ENCODE measurements at regions not wholly inside any gene's neighbourhood (a gene's known extent, or its start where the extent isn't known, plus 50 kb on each side); places are given as distances from the start of the nearest gene placed in this dataset.

GRCh38 chr1:60136395-60136794 lies 62.8 kb upstream of the C1orf87 start:
- TF ChIP-seq CTCF (IDR thresholded peaks at IDR 0.05): no peak
- Histone ChIP-seq H3K4me1 (no peaks in the 10 kb centered on the region), H3K36me3 (no peaks in the 10 kb centered on the region), H3K9me3 (no peaks in the 10 kb centered on the region), H3K27me3 (ENCODE audit: low read depth) (no peaks in the 10 kb centered on the region), H3K27ac (no peak overlapping the region), H3K4me3 (no peak overlapping the region)
- no peak for ATAC-seq
- intact Hi-C loops (cut with DNase I): no loop called here
- no peak for DNase-seq

DNA sequence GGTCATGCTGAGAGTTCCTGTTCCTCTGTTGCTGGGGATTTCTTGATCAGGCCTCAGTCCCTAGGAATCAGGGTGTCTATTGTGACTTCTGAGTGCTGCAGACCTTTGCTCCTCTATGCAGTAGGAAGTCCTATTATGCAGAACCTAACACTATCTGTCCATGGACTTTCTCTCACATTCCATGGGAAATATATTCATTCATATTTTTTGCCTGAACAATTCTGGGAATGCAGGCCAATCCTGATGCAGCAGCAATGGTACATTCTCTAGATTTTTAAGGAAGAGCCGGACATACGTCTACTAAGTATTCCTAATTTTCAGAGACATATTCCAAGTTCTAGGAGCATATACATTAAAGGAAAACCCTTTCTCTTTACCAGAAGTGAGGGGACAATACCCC lies 61.1 kb upstream of the C1orf87 start:
- DNase-seq (no peak), ATAC-seq (no peak)
- H3K36me3 ChIP-seq: no peaks in the 10 kb centered on the region
- no peaks in the 10 kb centered on the region for H3K27me3 ChIP-seq (ENCODE audit: low read depth)
- no peaks in the 10 kb centered on the region for H3K9me3 ChIP-seq
- intact Hi-C loops (cut with DNase I): no loop called here
- no peak overlapping the region for H3K27ac ChIP-seq
- no peaks in the 10 kb centered on the region for H3K4me1 ChIP-seq
- no peak for TF ChIP-seq CTCF (IDR thresholded peaks at IDR 0.05)
- H3K4me3 ChIP-seq: no peak overlapping the region

DNA sequence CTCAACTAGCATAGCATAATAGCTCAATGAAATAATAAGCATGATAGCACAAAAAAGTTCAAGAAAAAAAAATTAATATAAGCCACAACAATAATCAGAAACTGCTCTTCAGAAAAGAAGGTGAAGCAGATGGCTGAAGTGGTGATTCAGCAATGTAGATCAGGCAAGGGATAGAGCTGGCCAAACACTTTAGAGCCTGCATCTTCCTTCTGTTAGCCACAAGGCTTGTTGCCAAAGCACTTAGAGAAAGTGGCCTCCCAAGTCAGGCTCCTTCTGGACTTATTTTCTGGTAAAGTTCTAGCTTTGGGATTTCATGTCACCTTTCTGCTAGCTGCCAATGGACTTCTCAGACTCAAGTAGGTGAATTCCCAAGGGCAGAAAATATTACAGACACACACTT lies 60.3 kb upstream of the C1orf87 start:
- no peak overlapping the region for H3K4me3 ChIP-seq
- H3K27ac ChIP-seq: no peak overlapping the region
- no peaks in the 10 kb centered on the region for H3K9me3 ChIP-seq
- DNase-seq (no peak), ATAC-seq (peak in 1 of 2 donors; percentile 49)
- intact Hi-C loops (cut with DNase I): no loop called here
- no peaks in the 10 kb centered on the region for H3K4me1 ChIP-seq
- TF ChIP-seq CTCF (IDR thresholded peaks at IDR 0.05): no peak
- H3K36me3 ChIP-seq: no peaks in the 10 kb centered on the region
- H3K27me3 ChIP-seq (ENCODE audit: low read depth): no peaks in the 10 kb centered on the region

DNA sequence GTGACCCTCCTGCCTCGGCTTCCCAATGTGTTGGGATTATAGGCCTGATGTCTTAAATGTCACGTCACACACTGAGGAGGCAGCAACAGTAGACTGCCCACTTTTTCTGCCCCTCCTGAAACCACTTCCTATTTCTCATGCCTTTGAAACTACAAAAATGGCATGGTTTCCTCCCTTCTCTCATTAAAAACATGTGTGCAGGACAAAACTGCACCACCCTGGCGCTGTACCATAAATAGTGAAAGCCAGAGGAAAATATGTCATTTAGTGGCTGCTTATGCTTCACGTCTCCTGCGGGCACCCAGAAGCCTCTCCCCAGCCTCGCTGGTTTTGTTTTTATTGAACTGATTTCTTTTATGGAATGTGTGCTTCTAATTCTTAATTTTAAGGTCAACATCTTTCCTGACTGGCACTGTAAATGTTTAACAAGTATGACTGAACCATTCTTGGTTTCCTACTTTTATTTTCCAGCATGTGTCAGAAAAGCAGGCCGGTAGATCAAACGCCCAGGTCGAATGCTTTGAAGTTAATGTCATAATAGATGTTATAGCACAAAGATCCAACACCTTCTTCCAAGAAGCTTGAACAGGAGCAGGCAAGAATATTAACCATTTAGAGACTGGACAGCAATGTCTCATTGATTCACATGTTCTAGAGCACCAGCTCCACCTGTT lies 59.6 kb upstream of the C1orf87 start:
- H3K4me1 ChIP-seq: no peaks in the 10 kb centered on the region
- H3K9me3 ChIP-seq: no peaks in the 10 kb centered on the region
- no peak overlapping the region for H3K4me3 ChIP-seq
- no peak overlapping the region for H3K27ac ChIP-seq
- ATAC-seq (peak in 1 of 2 donors; percentile 23), DNase-seq (no peak)
- no peaks in the 10 kb centered on the region for H3K27me3 ChIP-seq (ENCODE audit: low read depth)
- no peak for TF ChIP-seq CTCF (IDR thresholded peaks at IDR 0.05)
- intact Hi-C loops (cut with DNase I): no loop called here
- no peaks in the 10 kb centered on the region for H3K36me3 ChIP-seq

DNA sequence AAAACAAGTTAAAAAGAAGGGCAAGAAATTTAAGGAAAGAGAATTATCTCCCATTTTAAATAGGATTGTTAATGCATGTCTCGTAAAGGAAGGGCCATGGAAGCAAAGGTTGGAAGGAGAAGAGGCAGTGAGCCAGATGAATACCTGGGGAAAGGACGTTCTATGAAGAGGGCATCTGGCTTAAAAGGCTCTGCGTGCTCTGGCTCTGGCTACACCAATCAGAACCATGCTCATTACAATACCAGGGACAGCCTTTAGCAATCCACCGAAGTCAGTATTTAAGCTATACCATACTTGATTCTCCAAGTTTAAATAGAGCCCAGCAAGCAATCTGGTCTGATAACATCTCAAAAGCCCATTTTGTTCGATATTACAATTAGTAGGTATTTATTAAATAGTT lies 58.5 kb upstream of the C1orf87 start:
- no peak for TF ChIP-seq CTCF (IDR thresholded peaks at IDR 0.05)
- intact Hi-C loops (cut with DNase I): no loop called here
- Histone ChIP-seq H3K4me3 (no peak overlapping the region), H3K27ac (no peak overlapping the region), H3K4me1 (no peaks in the 10 kb centered on the region), H3K27me3 (ENCODE audit: low read depth) (no peaks in the 10 kb centered on the region), H3K9me3 (no peaks in the 10 kb centered on the region), H3K36me3 (no peaks in the 10 kb centered on the region)
- ATAC-seq (no peak), DNase-seq (no peak)
